BJ (cell line): ENCODE measurements at regions not wholly inside any gene's neighbourhood (a gene's known extent, or its start where the extent isn't known, plus 50 kb on each side); places are given as distances from the start of the nearest gene placed in this dataset.
A peak's percentile ranks its signal among the peaks of the same experiment; 100 is the strongest.

Source experiments
- CTCF ChIA-PET: fragments of 350-600 bp; formaldehyde crosslinking; extraction: SDS; loops from one replicate; lab custom pipeline; 2021; ENCODE audit warnings: antibody characterized with exemption, inconsistent platforms; lab: Yijun Ruan, JAX
- POLR2A ChIA-PET: fragments of 300-600 bp; sonication (Branson Sonifier 250); formaldehyde crosslinking; extraction: SDS; loops from one replicate; lab custom pipeline; 2021; ENCODE audit warnings: antibody characterized with exemption; lab: Charles Lee
- DNase-seq: peaks from one replicate; pipeline ENCODE4 v3.0.0-alpha.2; 2011; ENCODE audit warnings: low read depth
- H3K27me3 ChIP-seq: 2 replicates; pipeline ENCODE4 v1.6.0; 2011; ENCODE audit warnings: low read length; ENCODE audit not compliant: control insufficient read depth, insufficient read depth
- H3K36me3 ChIP-seq: 2 replicates; pipeline ENCODE4 v1.5.1; 2011; ENCODE audit warnings: low read length; ENCODE audit not compliant: control insufficient read depth, insufficient read depth
- H3K4me3 ChIP-seq: 2 replicates; pipeline ENCODE4 v1.5.1; 2011; ENCODE audit warnings: low read depth, mild to moderate bottlenecking, control low read depth, low read length
- CTCF ChIP-seq: IDR thresholded peaks from 2 replicates; pipeline ENCODE4 v1.5.1; 2011; ENCODE audit warnings: low read depth, mild to moderate bottlenecking, control low read depth, inconsistent platforms, low read length, moderate library complexity; ENCODE audit not compliant: insufficient read depth

DNA sequence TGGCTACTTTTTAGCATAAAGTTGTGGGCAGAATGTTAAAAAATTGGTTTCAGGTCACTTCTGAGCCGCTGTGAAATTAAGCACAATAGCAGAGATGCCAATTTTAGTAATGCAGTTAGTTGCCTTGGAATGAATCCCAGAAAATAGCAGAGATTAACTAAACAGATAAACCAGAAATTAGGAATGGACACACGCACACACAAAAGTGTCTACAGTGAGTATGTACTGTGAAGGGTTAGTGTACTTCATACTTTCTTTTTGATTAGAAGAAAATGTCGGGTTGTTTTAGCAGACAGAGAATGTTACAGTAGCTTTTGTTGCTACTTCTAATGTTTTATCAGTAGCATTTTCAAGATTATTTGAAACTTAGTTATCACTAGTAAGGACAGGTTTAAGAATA is 106.7 kb downstream of the LEPR start:
- DNase-seq, result peak; percentile 58
- Histone ChIP-seq H3K4me3 (peak overlapping the region; percentile 32), H3K36me3 (no peaks in the 10 kb centered on the region), H3K27me3 (no peaks in the 10 kb centered on the region; the same call in 1 of the 2 replicates)
- ChIA-PET CTCF (no interaction called here), POLR2A (no interaction called here)
- no peak for TF ChIP-seq CTCF

DNA sequence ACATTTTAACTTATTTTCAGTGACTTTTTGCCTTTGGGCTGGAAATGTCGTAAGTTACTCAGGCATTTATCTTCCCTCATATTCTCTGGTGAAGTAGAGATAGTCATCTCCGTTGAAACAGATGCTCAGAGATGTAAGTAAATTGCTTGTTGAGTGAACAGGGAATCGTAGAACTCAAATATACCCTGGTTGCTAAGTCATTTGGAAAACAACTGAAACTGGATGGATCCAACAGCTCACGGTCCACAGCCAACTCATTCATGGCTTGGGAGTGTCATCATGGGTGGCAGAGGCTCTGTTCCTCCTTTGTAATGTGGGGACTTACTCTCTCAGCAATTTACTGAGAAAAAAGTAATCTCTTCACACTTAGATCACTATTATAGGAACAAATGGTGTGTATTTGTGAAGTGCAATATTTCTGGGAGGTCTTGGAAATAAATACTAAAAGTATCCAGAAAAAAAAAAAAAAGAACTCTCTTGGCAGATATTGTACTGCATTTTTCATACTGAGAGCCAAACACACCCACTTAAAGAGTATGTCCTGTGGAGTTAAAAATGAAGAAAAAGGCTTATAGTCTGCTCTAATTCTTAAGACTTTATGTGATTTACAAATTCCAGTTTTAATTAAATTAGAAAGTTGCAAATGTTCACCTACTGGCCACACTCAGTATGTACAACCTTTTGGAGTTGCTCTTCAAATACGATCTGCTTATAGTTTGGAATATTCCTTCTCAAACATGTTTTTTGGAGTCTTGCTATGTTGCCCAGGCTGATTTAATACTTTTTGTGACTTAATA is 107.4 kb downstream of the LEPR start:
- CTCF ChIA-PET, result no interaction called here

GRCh38 chr1:65531972-65532570 is 111.6 kb downstream of the LEPR start:
- no peak for DNase-seq
- H3K36me3 ChIP-seq, result no peaks in the 10 kb centered on the region
- H3K4me3 ChIP-seq, result no peak overlapping the region
- no peaks in the 10 kb centered on the region for H3K27me3 ChIP-seq
- ChIA-PET POLR2A (no interaction called here), CTCF (no interaction called here)
- TF ChIP-seq CTCF, result no peak

More for the DNA sequence above, 107.4 kb downstream of the LEPR start:
- peak overlapping the region; percentile 32 for H3K4me3 ChIP-seq
- H3K36me3 ChIP-seq, result no peaks in the 10 kb centered on the region
- no peaks in the 10 kb centered on the region; the same call in 1 of the 2 replicates for H3K27me3 ChIP-seq
- TF ChIP-seq CTCF, result peak; percentile 25; the same call in 1 of the 2 replicates
- DNase-seq, result peak; percentile 74
- POLR2A ChIA-PET, result no interaction called here

DNA sequence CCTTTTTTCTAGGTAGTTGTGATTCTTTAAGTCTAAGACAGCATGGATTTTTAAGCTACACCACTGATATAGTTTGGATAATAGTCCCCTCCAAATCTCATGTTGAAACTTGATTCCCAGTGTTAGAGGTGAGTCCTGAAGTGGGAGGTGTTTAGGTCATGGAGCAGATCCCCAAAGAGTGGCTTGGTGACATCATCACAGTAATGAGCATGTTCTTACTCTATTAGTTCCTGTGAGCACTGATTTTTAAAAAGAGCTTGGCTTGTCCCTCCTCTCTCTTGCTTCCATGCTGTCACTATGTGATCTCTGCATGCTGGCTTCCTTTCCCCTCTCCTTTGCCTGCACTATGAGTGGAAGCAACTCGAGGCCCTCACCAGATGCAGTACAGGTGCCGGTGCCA is 115.5 kb downstream of the LEPR start:
- no peak for DNase-seq
- CTCF ChIA-PET, result interaction anchor here (0.6 to 1.4 kb wide), 4 partner anchors 19 to 105 kb away, joined by 3 to 4 read pairs (median 3); no protein-coding TSS in a partner anchor

More for the DNA sequence above, 115.5 kb downstream of the LEPR start:
- TF ChIP-seq CTCF, result no peak
- POLR2A ChIA-PET, result no interaction called here
- Histone ChIP-seq H3K36me3 (no peaks in the 10 kb centered on the region), H3K27me3 (no peaks in the 10 kb centered on the region), H3K4me3 (no peak overlapping the region)
